ENCODE measurements at regions not wholly inside any gene's neighbourhood (a gene's known extent, or its start where the extent isn't known, plus 50 kb on each side); places are given as distances from the start of the nearest gene placed in this dataset.

DNA sequence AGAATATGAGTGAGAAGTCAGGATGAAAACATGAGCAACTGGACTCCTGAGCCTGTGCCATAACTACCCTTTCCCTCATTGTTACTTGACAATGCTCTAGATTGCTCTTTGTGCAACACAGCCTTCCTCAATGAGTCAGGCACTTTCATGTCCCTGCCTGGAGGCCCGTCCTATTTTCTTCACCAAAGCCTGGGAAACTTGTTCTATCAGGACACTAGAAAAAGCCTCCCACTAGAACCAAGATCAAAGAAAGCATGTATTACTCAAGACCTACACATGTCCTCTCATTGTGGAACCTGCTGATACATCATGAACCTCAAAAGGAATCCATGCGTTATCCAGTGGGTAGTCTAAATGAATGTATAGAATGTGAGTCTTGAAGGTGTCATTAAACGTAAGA lies 624.5 kb downstream of the TOX3 start:
- TF ChIP-seq, protein P1, sequence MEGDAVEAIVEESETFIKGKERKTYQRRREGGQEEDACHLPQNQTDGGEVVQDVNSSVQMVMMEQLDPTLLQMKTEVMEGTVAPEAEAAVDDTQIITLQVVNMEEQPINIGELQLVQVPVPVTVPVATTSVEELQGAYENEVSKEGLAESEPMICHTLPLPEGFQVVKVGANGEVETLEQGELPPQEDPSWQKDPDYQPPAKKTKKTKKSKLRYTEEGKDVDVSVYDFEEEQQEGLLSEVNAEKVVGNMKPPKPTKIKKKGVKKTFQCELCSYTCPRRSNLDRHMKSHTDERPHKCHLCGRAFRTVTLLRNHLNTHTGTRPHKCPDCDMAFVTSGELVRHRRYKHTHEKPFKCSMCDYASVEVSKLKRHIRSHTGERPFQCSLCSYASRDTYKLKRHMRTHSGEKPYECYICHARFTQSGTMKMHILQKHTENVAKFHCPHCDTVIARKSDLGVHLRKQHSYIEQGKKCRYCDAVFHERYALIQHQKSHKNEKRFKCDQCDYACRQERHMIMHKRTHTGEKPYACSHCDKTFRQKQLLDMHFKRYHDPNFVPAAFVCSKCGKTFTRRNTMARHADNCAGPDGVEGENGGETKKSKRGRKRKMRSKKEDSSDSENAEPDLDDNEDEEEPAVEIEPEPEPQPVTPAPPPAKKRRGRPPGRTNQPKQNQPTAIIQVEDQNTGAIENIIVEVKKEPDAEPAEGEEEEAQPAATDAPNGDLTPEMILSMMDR (IDR thresholded peaks at IDR 0.05), result no peak
- no peak for TF ChIP-seq POLR2AphosphoS5 (IDR thresholded peaks at IDR 0.05)
- no peak for TF ChIP-seq POLR2A (IDR thresholded peaks at IDR 0.05)

Data from breast epithelium (tissue), 3 donors.